ENCODE measurements at regions not wholly inside any gene's neighbourhood (a gene's known extent, or its start where the extent isn't known, plus 50 kb on each side); places are given as distances from the start of the nearest gene placed in this dataset.
"Not testable (repeated sequence)": the region's sequence is repeated elsewhere in the genome, so short reads cannot be mapped to it uniquely, and the experiment has no call there.

GRCh38 chr7:17098515-17098914 lies 199.9 kb upstream of the AHR start:
- no peak for DNase-seq (ENCODE audit: low spot score)
- in situ Hi-C loops (cut with MboI; ENCODE audit: low pct_unique_long_range_greater_than_20kb, low sequenced_read_pairs, unreplicated experiment): no loop called here
- TF ChIP-seq CTCF (IDR thresholded peaks at IDR 0.05; ENCODE audit: extremely low read depth, insufficient read depth, missing control alignments): no peak

GRCh38 chr7:17099083-17099973 lies 199.1 kb upstream of the AHR start:
- no peak for TF ChIP-seq CTCF (IDR thresholded peaks at IDR 0.05; ENCODE audit: extremely low read depth, insufficient read depth, missing control alignments)
- DNase-seq (ENCODE audit: low spot score): no peak
- in situ Hi-C loops (cut with MboI; ENCODE audit: low pct_unique_long_range_greater_than_20kb, low sequenced_read_pairs, unreplicated experiment): no loop called here

- in situ Hi-C loops (cut with MboI; ENCODE audit: low pct_unique_long_range_greater_than_20kb, low sequenced_read_pairs, unreplicated experiment); DNase-seq (ENCODE audit: low spot score): not testable (repeated sequence)
Measured at GRCh38 chr7:17099974-17100509, 198.4 kb upstream of the AHR start.

GRCh38 chr7:17101207-17101696 lies 197.2 kb upstream of the AHR start:
- DNase-seq (ENCODE audit: low spot score): no peak
- in situ Hi-C loops (cut with MboI; ENCODE audit: low pct_unique_long_range_greater_than_20kb, low sequenced_read_pairs, unreplicated experiment): no loop called here
- TF ChIP-seq CTCF (IDR thresholded peaks at IDR 0.05; ENCODE audit: extremely low read depth, insufficient read depth, missing control alignments): no peak

- in situ Hi-C loops (cut with MboI; ENCODE audit: low pct_unique_long_range_greater_than_20kb, low sequenced_read_pairs, unreplicated experiment): no loop called here
- no peak for TF ChIP-seq CTCF (IDR thresholded peaks at IDR 0.05; ENCODE audit: extremely low read depth, insufficient read depth, missing control alignments)
- no peak for DNase-seq (ENCODE audit: low spot score)
Measured at GRCh38 chr7:17103170-17103569, 195.3 kb upstream of the AHR start.

GRCh38 chr7:17103984-17104383 lies 194.5 kb upstream of the AHR start:
- in situ Hi-C loops (cut with MboI; ENCODE audit: low pct_unique_long_range_greater_than_20kb, low sequenced_read_pairs, unreplicated experiment): no loop called here
- no peak for TF ChIP-seq CTCF (IDR thresholded peaks at IDR 0.05; ENCODE audit: extremely low read depth, insufficient read depth, missing control alignments)
- no peak for DNase-seq (ENCODE audit: low spot score)

- no peak for DNase-seq (ENCODE audit: low spot score)
- TF ChIP-seq CTCF (IDR thresholded peaks at IDR 0.05; ENCODE audit: extremely low read depth, insufficient read depth, missing control alignments): no peak
- in situ Hi-C loops (cut with MboI; ENCODE audit: low pct_unique_long_range_greater_than_20kb, low sequenced_read_pairs, unreplicated experiment): no loop called here
Measured at GRCh38 chr7:17104419-17104818, 194.0 kb upstream of the AHR start.

All from GM13977 (cell line).